AG09309 (cell line): ENCODE measurements at regions not wholly inside any gene's neighbourhood (a gene's known extent, or its start where the extent isn't known, plus 50 kb on each side); places are given as distances from the start of the nearest gene placed in this dataset.
"Not testable (repeated sequence)": the region's sequence is repeated elsewhere in the genome, so short reads cannot be mapped to it uniquely, and the experiment has no call there.

Source experiments
- DNase-seq: peaks from one replicate; pipeline ENCODE4 v3.0.0-alpha.2; 2010; ENCODE audit warnings: low read depth
- H3K4me3 ChIP-seq: 2 replicates; pipeline ENCODE4 v1.5.1; 2011; ENCODE audit warnings: mild to moderate bottlenecking, low read depth, low read length, moderate library complexity; ENCODE audit not compliant: control insufficient read depth
- TF ChIP-seq, protein P1 (sequence below): IDR thresholded peaks from 2 replicates; pipeline ENCODE4 v1.5.1; 2011; ENCODE audit warnings: mild to moderate bottlenecking, low read depth, low read length, inconsistent platforms; ENCODE audit not compliant: insufficient read depth, control insufficient read depth; ENCODE audit errors: missing control alignments

DNA sequence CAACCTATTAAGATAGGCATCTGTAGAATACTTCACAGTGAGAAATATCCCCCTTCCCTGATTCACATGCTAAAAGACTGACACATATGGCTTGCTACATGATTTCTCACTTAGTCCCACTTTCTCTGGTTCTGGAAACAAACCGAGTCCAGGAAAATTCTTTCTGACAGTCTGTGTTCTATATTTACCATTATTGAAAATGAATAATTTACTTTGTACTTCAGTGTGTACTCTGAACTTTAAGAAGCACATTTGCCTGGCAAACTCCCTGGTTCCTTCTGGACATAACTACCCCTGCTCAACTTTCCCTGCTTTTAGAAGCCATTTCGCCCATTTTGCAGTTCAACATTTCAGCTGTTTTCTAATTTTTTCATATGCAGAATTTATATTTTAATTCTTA lies 53.6 kb downstream of the APCS start:
- TF ChIP-seq, protein P1, sequence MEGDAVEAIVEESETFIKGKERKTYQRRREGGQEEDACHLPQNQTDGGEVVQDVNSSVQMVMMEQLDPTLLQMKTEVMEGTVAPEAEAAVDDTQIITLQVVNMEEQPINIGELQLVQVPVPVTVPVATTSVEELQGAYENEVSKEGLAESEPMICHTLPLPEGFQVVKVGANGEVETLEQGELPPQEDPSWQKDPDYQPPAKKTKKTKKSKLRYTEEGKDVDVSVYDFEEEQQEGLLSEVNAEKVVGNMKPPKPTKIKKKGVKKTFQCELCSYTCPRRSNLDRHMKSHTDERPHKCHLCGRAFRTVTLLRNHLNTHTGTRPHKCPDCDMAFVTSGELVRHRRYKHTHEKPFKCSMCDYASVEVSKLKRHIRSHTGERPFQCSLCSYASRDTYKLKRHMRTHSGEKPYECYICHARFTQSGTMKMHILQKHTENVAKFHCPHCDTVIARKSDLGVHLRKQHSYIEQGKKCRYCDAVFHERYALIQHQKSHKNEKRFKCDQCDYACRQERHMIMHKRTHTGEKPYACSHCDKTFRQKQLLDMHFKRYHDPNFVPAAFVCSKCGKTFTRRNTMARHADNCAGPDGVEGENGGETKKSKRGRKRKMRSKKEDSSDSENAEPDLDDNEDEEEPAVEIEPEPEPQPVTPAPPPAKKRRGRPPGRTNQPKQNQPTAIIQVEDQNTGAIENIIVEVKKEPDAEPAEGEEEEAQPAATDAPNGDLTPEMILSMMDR, result no peak
- no peak for DNase-seq

DNA sequence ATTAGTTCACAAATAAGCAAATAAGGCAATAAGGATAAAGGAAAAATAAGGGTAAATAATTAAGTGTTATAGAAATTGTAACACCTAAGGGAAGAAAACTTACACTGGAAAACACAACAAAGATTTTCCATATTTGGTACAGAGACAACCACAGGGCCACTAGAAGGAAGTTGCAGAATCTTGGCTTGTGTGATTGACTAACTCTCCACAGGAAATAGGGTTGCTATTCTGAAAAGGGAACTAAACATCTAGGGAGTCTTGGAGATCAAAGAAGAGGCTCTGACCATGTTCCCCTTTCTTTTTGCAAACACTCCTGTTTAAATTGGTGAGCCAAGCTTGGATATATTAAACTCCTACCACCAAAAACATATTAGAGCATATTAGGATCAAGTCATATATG lies 59.1 kb downstream of the APCS start:
- TF ChIP-seq, protein P1, result no peak
- no peak overlapping the region for H3K4me3 ChIP-seq
- DNase-seq, result no peak

More for the DNA sequence above, 53.6 kb downstream of the APCS start:
- no peak overlapping the region for H3K4me3 ChIP-seq

DNA sequence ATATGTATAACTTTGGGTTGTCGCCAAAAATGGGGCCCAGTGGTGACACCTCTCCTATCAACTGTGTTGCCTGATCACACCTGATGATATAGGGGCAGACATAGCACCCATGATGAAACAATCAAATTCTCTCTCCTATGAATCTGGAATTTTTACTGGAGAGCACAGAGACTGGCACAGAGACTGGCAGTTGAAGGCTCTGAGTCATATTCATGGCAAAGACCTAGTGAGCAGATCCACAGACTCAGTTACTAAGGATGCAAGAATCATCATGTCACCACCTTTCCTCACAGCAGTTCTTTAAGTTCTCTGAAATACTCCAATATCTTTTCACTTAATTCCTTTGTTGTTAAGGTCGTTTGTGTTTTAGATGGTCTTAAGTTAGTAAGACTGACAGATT lies 60.0 kb downstream of the APCS start:
- H3K4me3 ChIP-seq, result no peak overlapping the region
- TF ChIP-seq, protein P1, result no peak
- no peak for DNase-seq

DNA sequence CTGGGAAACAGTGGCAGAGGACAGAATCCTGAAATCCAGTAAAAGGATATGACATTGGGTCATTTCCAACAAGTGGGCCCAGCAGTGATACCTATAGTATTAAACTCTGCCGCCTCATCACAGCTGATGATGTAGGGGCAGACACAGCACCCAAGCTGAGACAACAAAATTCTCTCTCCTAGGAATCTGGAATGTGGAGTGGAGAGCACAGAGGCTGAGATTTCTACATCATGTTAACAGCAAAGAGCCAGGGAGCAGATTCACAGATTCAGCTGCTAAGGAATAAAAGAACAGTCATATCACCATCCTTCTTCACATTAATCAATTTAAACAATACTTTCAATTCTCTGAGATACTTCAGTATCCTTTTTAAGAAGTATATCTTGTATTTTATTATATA lies 61.9 kb downstream of the CRP start:
- no peak for DNase-seq
- TF ChIP-seq, protein P1, result no peak
- no peak overlapping the region for H3K4me3 ChIP-seq

DNA sequence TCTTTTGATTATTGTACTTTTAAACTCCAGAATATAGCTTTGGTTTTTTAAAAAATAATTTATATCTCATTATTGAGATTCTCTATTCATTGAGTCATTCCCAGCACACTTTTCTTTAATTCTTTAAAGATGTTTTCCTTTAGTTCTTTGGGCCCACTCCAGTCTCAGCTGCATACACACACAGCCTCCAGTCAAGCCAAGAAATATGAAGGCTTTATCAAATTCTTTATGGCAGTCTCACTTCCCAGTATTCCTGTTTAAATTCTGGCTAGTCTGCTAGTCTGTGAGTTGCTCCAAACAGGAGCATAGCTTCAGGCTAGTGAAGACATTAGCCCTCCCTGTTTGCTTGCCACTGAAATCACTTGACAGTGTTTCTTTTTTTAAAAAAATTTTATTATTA lies 61.2 kb downstream of the CRP start:
- DNase-seq, result peak; percentile 2
- H3K4me3 ChIP-seq, result no peak overlapping the region
- TF ChIP-seq, protein P1, result no peak

DNA sequence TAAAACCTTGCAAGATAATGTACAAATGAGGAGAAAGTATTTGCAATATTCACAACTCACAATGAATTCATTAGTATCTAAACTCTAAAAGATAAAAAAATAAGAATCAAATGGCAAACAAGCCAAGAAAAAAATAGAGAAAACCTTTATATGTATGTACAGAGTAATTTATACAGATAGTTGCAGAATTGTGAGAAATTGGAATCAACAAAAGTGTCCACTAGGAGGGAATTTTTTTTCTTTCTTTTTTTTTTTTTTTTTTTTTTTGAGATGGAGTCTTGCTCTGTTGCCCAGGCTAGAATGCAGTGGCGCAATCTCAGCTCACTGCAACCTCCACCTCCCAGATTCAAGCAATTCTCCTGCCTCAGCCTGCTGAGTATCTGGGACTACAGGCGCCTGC lies 56.9 kb downstream of the CRP start:
- not testable (repeated sequence) for H3K4me3 ChIP-seq

More for the DNA sequence above, 56.9 kb downstream of the CRP start:
- DNase-seq, result not testable (repeated sequence)
